ENCODE measurements at regions not wholly inside any gene's neighbourhood (a gene's known extent, or its start where the extent isn't known, plus 50 kb on each side); places are given as distances from the start of the nearest gene placed in this dataset.
A peak's percentile ranks its signal among the peaks of the same experiment; 100 is the strongest.

- no peak for DNase-seq
Measured at GRCh38 chr2:117684919-117685318, 129.6 kb upstream of the DDX18 start.

- DNase-seq = no peak
Measured at GRCh38 chr2:117686699-117687098, 127.8 kb upstream of the DDX18 start.

DNA sequence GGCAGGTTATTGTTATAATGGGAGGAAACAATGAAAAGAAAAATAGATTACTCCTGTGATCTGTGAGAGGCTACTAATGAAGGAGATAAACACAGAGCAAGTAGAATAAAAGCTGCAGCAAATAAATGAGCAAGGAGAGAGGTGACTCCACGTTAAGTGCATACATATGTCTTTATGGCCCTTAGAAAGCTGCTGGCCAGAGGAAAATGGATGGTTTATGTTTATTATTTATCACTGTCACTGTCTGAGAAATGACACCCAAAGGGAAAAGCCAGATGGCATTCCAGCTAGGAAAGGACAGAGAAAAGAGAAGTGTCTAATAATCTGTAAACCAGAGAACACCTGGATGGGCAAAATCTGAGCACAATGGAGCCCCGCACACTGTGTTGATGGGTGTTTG, 122.9 kb upstream of the DDX18 start:
- no peak for DNase-seq

- DNase-seq = no peak
Measured at GRCh38 chr2:117692001-117692763, 122.3 kb upstream of the DDX18 start.

DNA sequence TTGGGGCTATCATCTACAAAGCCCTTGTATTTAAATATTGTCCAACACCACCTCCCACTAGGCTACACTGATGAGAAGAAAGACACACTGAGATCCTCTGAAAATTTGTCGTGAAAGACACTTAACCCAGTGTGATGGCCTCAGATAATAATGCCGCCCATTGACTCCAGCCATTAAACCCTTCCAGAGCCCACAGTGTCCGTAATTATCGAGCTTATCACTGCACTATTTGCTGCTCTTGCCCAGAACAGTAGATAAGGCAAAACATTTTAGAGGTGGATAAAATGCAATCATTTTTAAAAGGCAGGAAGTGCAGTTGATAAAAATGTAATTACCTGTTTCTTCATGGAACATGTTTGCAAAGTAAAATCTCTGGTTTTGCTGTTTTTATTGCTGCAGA, 121.3 kb upstream of the DDX18 start:
- no peak for DNase-seq

- DNase-seq = no peak
Measured at GRCh38 chr2:117693651-117694050, 120.8 kb upstream of the DDX18 start.

GRCh38 chr2:117698287-117698686, 116.2 kb upstream of the DDX18 start:
- DNase-seq = no peak

- no peak for DNase-seq
Measured at GRCh38 chr2:117698819-117699218, 115.7 kb upstream of the DDX18 start.

DNA sequence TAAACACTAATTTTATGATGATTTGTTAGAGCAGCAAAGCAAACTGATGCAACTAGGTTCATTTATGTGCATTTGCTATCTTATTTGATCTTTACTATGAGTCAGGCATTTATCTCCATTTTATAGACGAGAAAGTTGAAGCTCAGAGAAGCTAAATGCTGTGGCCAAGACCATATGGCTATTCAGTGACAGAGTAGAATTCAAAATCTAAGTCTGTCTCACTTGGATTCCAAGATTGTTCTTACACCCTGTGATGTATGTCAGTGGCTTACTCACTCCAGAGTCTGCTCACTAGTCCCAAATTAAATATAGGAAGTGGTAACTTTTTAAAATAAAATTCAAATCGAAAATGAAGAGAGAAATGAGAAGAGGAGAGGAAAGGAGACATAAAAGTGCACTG, 114.0 kb upstream of the DDX18 start:
- no peak for DNase-seq

DNA sequence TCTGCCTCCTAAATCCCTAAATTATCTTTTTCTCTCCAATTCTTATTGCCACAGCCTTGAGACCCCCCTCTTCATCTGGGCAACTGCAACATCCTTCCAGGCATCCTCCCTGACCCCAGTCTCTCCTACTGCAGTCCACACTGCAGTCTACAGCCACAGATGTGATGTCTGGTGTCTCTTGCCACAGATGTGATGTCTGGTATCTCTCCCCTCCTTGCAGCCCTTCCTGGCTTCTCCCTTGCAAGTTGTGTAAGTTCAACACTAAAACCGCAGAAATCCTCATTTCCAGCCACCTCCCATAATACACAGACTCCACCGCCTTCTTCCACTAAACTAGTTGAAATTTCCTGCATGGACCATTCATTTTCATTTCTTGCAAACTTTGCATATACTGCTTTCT, 113.1 kb upstream of the DDX18 start:
- no peak for DNase-seq

DNA sequence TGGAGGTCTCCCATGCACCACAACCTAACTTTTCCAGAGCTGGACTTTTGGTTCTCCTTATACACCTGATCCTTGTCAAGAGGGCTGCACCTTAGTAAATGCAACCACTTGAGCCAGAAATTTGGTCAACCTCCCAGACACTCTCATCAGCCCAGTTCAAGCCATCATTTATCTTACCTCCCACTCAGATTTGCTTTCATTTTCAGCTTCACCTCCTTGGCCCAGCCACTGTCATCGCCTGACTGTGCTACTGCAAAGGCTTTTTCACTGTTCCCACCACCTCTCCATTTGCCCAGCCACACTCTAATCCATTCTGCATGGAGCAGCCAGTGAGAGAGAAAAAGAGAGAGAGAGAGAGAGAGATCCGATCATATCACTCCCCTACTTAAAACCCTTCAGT, 112.4 kb upstream of the DDX18 start:
- no peak for DNase-seq

GRCh38 chr2:117703858-117704257, 110.6 kb upstream of the DDX18 start:
- DNase-seq = no peak

DNA sequence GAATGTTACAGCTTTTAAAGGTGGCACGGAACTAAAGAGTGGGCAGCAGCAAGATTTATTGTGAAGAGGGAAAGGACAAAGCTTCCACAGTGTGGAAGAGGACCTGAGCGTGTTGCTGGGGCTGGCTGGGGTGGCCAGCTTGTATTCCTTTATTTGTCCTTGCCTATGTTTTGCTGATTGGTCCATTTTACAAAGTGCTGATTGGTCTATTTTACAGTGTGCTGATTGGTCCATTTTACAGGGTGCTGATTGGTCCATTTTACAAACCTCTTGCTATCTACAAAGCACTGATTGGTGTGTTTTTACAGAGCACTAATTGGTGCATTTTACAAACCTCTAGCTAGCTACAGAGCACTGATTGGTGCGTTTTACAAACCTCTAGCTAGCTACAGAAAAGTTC, 109.7 kb upstream of the DDX18 start:
- no peak for DNase-seq

- DNase-seq = no peak
Measured at GRCh38 chr2:117707874-117708273, 106.6 kb upstream of the DDX18 start.

DNA sequence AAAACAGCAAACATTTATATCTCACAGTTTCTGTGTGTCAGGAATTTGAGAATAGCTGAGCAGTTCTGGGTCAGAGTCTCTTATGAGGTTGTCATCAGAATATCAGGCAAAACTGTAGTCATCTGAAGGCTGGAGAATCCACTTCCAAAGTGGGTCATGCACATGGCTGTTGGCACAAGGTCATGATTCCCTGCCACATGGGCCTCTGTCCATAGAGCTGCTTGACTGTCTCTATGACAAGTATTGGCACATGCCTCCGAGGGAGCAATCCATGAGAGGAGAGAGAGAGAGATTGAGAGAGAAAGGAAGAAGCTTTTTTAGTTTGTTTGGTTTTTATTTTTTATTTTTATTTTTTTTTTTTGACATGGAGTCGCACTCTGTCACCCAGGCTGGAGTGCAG, 101.8 kb upstream of the DDX18 start:
- no peak for DNase-seq

DNA sequence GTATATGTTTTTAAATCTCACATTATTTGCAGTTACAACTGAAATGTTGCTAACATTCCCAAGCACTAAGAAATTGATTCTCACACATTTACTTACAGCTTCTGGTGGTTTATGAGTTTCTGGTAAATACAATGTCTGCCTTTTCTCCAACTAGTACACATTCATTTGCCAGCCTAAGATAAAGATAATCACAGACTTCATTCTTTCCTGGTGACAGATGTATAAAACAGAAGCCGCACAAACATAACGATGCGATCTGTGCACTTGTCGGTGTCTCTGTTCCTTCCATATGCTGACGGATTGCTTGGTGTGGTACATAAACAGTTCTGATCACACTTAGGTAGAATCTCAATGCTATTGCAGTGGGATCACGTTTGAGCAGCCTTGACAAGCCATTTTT, 100.4 kb upstream of the DDX18 start:
- no peak for DNase-seq

DNA sequence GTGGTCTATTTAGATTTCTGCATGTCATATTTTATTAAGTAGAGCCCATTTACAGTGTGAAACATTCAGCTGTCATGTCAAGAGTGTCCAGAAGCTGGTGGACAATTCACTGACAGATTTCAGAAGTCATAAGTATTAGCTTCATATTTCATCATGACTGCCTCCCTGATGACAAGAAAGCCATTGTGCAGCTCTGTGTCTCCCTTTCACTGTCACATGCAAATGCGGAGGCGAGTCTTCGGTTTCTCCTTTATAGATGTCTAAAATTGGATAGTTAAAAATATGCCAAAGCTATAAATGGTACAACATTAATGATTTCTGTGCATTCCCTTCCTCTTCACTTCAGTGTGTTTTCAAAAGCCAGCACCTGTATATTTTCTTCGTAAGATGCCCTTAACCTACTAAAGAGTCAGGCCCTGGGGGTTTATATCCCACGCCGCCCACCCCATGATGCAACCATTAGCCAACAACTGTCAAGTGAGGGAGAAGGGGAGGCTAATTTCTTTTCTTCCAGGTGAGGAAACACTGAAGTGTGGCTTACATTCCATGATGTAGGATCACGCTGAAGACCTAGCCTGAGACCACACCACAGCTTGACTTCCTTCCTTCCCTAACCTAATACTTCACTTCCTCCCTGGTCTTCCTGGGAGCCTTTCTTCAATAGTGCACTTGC, 99.6 kb upstream of the DDX18 start:
- DNase-seq = no peak

GRCh38 chr2:117716505-117716904, 98.0 kb upstream of the DDX18 start:
- DNase-seq = no peak

DNA sequence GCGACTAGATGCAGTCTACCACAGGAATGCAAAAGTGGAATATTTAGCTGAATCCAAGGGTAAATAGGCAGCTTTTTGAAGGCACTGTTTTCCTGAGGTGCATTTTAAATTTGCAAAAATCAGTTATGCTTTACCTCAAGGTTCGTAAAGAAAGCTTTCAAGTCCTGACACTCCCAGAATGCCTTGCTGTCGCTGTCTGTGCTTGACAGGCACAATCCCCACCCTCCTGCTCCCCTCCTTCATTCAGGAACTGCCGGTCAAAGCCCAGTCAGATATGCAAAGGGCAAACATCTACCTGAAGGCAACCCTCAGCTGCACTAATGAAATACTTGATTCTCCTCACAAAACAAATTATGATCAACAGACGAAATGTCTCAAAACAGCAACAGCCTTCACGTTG, 97.4 kb upstream of the DDX18 start:
- no peak for DNase-seq

- DNase-seq = peak; percentile 54
Measured at GRCh38 chr2:117718048-117718447, 96.4 kb upstream of the DDX18 start.

- DNase-seq = no peak
Measured at GRCh38 chr2:117720765-117721164, 93.7 kb upstream of the DDX18 start.

DNA sequence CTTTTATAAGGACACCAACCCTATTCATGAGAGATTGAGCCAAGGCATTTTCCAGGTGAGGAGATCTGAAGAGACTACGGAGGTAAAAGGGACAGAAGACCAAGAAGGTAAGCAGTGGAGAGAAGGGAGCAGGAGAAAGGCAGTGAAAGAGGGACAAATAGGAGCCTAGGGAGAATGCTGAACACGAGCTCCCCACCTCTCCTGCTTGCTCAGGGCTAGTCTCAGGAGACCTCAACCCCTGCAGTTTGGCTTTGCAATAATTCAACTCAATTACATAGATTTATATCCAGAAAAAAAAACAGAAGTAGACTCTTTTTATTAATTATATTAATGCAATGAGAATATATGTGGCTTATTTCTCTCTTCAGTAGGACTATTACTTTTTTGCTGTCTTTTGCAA, 91.0 kb upstream of the DDX18 start:
- no peak for DNase-seq

DNA sequence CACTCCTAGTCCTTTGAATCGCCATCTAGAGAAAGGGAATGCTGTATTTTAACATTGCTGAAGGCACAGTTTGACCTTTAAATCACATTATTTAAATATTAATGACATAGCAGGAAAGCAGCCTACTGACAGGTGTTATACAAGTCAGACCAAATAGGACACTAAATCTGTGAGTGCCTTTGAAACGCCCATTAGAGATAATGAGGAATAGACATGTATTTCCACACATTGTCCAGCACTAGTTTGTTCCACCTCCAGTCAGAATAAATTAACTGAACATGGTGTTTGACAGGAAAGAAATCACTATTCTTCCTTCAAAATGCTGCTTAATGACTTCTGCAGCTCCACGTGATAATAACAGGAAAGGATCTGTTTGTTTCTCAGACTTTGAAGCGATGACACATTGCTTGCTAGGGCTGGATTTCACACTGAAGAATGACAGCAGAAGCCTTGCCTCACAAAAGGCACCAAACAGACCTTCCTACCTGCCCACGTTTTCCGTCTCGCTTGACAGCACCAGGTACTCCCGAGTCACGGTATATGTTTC, 90.5 kb upstream of the DDX18 start:
- no peak for DNase-seq

- DNase-seq = no peak
Measured at GRCh38 chr2:117726747-117727146, 87.7 kb upstream of the DDX18 start.

DNA sequence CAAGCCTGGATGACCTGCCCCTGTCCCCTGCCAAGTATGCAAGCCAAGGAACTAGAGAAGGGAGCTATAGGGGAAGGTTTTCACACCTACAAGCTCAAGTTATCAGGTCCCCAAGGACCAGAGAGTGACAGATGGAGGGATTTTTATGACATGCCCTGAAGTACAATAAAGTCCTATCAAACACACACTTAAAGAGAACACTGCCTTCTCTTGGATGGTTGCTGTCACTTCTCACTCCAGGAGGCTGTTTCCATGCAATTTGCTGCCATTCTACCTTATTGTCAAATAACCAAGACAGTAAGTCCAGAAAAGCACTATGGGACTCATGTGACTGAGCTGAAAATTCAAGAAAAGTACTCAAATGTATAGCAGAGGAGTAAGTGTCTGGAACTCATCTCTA, 76.6 kb upstream of the DDX18 start:
- DNase-seq = no peak
